KOPT-K1 (cell line): ENCODE measurements at regions not wholly inside any gene's neighbourhood (a gene's known extent, or its start where the extent isn't known, plus 50 kb on each side); places are given as distances from the start of the nearest gene placed in this dataset.

Experiments used
- H3K27ac ChIP-seq: fragments of 200-600 bp; sonication (generic); 2 replicates; pipeline ENCODE4 v1.5.1; 2016; ENCODE audit warnings: antibody characterized with exemption, mild to moderate bottlenecking, low read depth, low read length; ENCODE audit not compliant: poor library complexity, severe bottlenecking
- H3K36me3 ChIP-seq: fragments of 200-600 bp; sonication (generic); 2 replicates; pipeline ENCODE4 v1.5.1; 2017; ENCODE audit warnings: antibody characterized with exemption, mild to moderate bottlenecking, low read length, moderate library complexity; ENCODE audit not compliant: insufficient read depth
- H3K9me3 ChIP-seq: fragments of 200-600 bp; sonication (generic); 2 replicates; pipeline ENCODE4 v1.5.1; 2017; ENCODE audit warnings: antibody characterized with exemption, low read length, mild to moderate bottlenecking; ENCODE audit not compliant: insufficient read depth, poor library complexity, severe bottlenecking

DNA sequence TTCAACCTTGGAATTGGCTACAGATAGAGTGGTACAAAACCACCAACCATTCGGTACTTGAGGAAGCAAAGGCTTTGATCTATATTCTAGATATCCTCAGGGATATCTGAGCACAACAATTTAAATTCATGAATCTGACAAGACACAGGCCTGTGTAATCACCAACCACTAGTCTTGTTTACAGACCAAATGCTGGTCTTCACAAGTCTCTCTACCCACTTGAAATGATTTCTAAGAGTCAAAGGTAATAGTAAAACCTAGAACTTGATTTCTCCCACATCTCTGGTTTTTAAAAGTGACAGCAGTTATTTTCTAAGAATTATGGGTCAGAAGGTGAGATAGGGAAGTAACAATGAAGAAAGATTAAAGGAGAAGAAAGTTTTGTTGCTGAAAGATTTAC is 613.7 kb upstream of the ACVR2A start:
- Histone ChIP-seq H3K9me3 (no peaks in the 10 kb centered on the region), H3K27ac (no peak overlapping the region), H3K36me3 (no peaks in the 10 kb centered on the region)

DNA sequence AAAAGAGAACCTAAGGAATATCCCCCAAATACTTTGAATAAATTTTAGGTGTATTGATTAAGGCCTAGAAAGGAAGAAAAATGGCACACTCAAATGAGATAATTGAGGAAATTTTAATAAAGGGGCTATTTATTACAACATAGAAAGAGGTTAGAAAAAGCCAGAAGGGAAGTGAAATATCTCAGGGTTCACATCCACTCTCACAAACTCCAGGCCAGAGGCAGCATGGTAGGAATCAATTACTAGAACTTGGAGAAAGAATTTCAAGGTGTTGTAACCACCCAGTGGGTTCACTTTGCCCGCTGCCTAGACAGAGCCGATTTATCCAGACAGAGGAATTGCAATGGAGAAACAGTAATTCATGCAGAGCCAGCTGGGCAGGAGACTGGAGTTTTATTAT is 617.5 kb upstream of the ACVR2A start:
- Histone ChIP-seq H3K27ac (no peak overlapping the region), H3K9me3 (no peaks in the 10 kb centered on the region), H3K36me3 (no peaks in the 10 kb centered on the region)

DNA sequence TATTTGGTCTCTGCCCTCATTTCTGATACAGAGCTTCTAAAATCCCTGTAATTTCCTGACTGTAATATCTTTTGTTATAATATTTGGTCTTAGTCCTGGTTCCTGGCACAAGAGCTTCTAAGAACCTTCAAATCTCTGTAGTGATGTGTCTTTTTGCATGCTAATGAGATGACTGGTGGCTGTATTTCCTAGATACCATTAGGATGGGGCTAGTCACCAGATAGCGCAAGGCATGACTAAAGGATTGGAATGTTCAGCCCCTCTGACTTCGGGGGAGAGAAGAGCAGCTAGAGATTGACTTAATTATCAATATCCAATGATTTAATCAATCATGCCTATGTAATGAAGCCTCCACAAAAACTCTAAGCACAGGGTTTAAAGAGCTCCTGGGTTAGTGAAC is 620.8 kb upstream of the ACVR2A start:
- H3K9me3 ChIP-seq = no peaks in the 10 kb centered on the region
- H3K27ac ChIP-seq = no peak overlapping the region
- no peaks in the 10 kb centered on the region for H3K36me3 ChIP-seq

DNA sequence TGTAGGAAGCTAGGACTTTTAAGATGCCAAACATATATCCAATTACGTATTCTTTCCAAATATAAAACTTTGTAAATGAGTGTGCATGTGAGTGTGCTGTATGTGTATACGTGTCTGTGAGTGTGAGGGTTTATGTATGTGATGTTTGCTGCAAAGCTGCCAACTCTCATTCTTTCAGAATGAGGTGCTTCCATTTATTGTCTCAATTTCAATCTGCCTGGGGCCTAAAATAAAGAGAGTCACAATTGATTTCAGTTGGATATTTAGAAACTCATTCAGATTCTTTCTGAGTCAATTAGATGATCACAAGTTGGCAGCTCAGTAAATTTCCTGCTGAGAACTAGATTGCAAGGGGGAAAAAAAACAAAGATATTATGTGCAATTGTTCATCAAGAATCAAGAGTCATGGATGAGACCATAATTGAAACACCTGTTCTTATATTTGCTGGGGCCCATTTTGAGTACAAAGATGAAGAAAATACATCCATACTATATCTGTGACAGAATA is 621.2 kb upstream of the ACVR2A start:
- Histone ChIP-seq H3K27ac (no peak overlapping the region), H3K9me3 (no peaks in the 10 kb centered on the region), H3K36me3 (no peaks in the 10 kb centered on the region)

DNA sequence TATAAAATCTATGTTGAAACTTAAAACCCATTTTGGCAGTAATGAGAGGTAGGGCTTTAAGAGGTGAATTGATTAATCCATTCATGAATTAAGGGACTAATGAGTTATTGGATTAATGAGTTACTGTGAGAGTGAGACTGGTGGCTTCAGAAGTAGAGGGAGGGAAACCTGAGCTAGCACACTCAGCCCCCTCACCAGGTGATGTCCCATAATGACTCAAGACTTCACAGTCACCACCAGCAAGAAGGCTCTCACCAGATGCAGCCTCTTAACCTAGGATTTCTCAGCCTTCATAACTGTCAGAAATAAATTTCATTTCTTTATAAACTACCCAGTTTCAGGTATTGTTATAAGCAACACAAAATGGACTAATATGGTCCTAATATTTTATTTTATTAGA is 621.7 kb upstream of the ACVR2A start:
- no peaks in the 10 kb centered on the region for H3K36me3 ChIP-seq
- H3K27ac ChIP-seq = no peak overlapping the region
- H3K9me3 ChIP-seq = no peaks in the 10 kb centered on the region

DNA sequence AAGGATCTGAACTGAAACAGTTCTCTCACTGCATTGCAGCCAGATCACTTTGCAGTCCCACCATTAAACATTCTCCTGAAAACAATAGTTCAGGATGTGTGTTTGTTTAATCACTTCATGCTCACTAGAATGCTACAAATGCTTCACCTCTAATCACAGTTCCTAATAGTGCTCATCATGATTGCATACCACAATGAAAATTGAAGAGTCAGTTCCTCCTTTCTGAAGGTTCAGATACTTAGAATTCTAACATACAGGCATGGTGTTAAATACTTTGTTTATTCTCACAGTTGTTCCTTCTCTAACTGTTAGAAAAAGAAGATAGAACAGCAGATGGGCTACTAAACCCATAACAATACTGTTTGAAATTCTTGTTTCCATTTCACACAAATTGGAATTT is 622.3 kb upstream of the ACVR2A start:
- H3K36me3 ChIP-seq = no peaks in the 10 kb centered on the region
- no peaks in the 10 kb centered on the region for H3K9me3 ChIP-seq

DNA sequence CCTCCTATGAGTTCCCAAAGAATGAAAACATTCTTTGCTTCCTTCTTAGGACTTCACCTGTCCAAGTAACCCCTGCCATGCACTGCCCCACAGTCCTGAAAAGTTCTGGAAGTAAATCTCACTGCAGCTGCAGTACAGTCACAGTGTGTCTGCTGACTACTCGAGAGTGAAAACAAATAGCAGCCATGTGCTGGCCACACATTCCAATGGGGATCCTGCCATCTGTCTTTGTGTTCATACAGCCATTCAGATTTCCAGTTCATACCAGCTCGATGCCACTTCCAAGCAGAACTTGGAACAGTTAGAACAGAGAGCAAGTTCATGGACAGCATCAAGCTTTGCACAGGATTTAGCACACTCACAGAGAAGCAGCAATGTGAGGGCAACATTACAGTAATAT is 629.9 kb upstream of the ACVR2A start:
- Histone ChIP-seq H3K36me3 (no peaks in the 10 kb centered on the region), H3K27ac (no peak overlapping the region), H3K9me3 (no peaks in the 10 kb centered on the region)

More for the DNA sequence above, 622.3 kb upstream of the ACVR2A start:
- no peak overlapping the region for H3K27ac ChIP-seq

DNA sequence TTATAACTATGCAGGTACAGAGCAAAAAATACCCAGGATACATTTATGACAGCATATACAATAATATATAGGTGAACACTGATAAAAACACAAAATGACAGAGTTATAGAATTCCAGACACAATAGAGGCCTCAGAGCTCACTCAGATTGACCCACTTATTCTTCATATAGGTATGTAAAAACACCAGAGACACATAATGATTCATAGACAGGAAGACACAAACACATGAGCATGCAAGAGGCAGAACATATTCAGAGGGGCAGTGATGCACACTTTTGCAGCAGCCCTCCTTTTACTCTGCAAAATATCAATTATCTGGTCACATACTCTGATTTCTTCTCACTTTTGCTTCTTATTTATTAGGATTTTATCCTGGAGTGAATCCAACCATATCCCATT is 633.3 kb upstream of the ACVR2A start:
- Histone ChIP-seq H3K27ac (no peak overlapping the region), H3K36me3 (no peaks in the 10 kb centered on the region), H3K9me3 (no peaks in the 10 kb centered on the region)

DNA sequence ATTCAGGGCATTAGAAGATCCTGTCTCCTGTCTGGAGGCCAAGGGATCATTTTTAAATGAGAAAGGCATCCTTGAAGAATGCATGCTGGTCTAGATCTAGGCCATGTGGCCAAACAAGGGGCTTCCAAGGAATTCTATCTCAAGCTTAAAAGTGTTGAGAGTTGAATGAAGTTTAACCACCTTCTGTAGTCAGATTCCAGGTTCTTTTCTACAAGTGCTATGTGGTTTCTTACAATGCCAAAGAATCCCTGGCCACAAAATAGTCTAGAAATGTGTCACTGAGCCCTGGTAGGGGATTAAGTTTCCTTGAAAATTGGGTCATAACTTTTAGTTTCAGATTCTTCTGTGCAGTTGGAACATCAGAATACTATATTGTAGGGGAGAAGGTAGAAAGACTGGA is 640.7 kb upstream of the ACVR2A start:
- H3K27ac ChIP-seq = no peak overlapping the region
- no peaks in the 10 kb centered on the region for H3K9me3 ChIP-seq
- H3K36me3 ChIP-seq = no peaks in the 10 kb centered on the region

DNA sequence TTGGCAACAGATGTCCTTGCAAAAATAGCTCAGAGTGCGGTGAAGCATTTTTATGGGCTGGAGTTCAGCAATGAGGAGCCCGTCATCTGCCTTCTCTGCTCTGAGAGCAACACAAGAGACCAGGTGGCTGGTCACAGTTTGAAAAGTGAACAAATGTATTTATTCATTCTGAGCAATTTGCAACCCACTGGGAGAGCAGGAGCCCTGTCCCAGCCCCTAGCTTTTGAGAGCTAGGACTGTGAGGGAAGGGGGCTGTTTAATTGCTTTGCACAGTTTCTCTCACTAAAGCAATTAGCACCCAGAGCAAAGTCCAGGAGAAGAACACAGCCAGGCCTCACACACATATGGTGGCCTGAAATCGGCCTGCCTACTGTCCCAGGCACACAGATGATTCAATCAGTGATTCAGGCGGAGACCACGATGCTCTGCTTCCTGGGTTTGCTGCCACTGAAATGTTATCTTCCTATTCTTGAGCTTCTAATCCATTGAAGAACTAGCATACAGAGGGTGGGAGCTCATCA is 646.1 kb upstream of the ACVR2A start:
- no peaks in the 10 kb centered on the region for H3K9me3 ChIP-seq
- no peak overlapping the region for H3K27ac ChIP-seq
- no peaks in the 10 kb centered on the region for H3K36me3 ChIP-seq

DNA sequence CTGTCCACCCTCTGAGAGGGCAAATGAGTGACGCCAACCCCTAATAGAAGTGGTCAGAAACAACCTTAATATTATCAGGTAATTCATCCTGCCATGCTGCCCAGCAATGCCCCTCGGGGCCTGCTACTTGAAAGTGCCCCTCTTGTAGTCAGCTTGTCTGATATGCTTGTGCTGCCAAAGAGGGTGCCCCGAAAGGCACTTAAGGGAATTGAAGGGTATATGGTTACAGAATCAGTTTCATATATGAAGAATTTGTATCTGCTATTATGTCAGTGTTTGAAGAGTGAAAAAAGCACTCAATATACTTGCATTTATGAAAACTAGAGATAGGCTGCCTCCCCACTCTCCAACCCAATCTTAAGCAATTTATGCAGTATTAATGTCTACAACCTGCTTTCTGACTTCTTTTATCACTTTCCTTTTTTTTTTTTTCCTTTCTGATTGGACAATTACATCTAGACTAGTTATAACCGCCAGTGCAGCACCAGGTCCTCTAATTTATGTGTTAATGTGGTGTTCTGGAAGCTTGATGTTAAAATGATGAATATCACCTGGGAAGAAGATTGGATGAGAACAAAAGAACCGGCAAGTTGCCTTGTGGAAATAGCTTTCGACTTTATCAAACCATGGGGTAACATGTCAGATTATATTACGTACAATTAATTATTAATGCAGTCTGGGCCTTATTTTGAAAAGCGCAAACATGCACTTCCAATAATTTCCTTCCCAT is 646.9 kb upstream of the ACVR2A start:
- Histone ChIP-seq H3K9me3 (no peaks in the 10 kb centered on the region), H3K36me3 (no peaks in the 10 kb centered on the region), H3K27ac (no peak overlapping the region)

DNA sequence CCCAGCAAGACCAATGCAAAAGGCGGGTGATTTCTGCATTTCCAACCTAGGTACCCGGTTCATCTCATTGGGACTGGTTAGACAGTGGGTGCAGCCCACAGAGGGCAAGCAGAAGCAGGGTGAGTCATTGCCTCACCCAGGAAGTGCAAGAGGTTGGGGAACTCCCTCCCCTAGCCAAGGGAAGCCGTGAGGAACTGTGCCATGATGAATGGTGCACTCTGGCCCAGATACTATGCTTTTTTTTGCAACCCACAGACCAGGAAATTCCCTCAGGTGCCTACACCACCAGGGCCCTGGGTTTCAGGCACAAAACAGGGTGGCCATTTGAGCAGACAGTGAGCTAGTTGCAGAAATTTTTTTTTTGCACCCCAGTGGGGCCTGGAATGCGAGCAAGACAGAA is 662.6 kb upstream of the ACVR2A start:
- Histone ChIP-seq H3K27ac (no peak overlapping the region), H3K36me3 (no peaks in the 10 kb centered on the region), H3K9me3 (no peaks in the 10 kb centered on the region)

DNA sequence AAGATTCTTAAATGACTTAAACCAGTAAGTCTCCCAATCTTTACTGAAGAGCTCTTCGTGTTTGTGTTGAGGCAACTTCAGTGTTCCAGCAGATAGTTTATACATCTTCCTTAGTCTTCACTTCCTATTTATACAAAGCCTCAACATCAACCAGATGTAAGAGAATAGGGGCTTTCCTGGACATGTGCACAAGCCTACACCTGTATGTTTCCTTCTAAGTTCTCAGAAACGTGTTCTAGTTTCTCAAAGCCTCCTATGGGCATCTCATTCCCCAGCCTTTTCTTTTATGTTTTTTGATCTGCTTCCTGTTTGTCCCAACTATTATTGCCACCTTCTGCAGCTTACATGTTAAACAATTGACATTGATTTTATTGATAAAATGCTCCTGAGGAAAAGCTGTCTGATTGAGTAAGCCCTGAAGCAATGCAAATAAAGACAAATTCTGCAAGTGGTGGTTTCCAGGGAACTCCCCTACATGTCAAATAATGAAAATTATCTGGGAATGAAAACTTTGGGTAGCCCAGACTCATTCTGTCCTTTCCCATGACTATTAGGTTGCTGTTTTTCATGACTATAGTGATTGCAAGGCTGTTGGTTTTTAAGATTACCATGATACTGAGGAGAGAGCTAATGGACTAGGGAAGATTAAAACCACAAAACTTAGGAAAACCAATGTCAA is 663.3 kb upstream of the ACVR2A start:
- Histone ChIP-seq H3K36me3 (no peaks in the 10 kb centered on the region), H3K9me3 (no peaks in the 10 kb centered on the region), H3K27ac (no peak overlapping the region)

DNA sequence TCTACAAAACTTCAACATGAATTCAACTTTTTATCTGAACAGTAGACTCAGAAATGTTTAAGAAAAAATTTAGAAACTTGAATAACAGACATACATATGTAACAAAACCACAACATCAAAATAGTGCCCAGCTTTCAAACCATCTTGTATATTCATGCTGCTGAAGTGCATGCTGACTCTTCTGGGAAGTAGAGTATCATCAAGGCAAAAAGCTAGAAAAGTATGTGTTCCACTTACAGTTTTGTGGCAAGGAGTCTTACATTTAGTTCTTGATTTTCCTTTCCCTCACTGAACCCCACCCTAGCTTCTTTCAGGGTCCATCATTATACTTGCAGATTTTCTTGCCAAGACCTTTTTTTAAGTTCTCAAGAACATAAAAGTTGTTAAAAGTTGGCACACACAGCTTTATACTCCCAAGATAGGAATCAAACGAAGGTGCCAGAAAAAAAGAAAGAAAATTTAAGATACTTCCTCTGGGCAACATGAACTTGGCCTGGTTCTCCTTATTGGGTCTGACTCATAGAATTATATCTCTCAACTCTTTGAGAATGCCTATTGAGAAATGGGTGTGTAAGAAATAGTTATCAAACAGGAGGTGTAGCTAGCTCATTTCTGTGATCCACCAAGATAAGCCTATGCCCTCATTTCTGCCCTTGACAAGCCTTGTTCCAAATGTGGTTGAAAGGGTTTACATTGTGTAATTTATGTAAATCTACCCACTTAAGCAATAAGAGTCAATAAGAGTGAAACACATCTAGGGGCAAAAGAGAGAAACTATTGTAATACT is 667.6 kb upstream of the ACVR2A start:
- Histone ChIP-seq H3K9me3 (no peaks in the 10 kb centered on the region), H3K36me3 (no peaks in the 10 kb centered on the region), H3K27ac (no peak overlapping the region)

DNA sequence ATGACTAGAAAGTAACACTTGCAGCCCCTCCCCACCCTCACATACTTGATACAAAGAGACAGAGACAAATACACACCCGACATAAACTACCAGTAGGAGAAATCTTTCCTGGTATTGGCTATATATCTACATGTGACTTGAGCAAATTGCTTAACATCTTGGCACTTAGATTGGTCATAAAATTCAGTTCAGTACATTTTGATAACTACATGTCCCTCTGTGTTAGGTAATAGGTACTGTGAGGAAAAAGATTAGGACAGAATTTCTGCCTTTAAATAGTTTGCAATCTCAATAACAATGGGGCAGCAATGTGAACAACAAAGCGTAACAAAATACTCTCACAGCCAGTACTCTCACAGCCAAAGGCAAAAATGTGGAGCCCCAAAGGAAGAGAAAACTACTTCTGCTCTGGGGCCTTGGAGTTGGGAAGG is 670.0 kb upstream of the ACVR2A start:
- no peak overlapping the region for H3K27ac ChIP-seq
- no peaks in the 10 kb centered on the region for H3K9me3 ChIP-seq
- H3K36me3 ChIP-seq = no peaks in the 10 kb centered on the region
